ENCODE measurements at regions not wholly inside any gene's neighbourhood (a gene's known extent, or its start where the extent isn't known, plus 50 kb on each side); places are given as distances from the start of the nearest gene placed in this dataset.

- Mint-ChIP-seq H3K27ac (no peak overlapping the region), H3K27me3 (ENCODE audit: insufficient read depth) (no peaks in the 10 kb centered on the region), H3K9me3 (peaks cover 8% of the 10 kb centered on the region; the same call in 1 of the 2 replicates), H3K4me1 (ENCODE audit: low read depth) (no peaks in the 10 kb centered on the region), H3K36me3 (ENCODE audit: low read depth) (no peaks in the 10 kb centered on the region), H3K4me3 (no peak overlapping the region)
- no peak for DNase-seq
- TF ChIP-seq CTCF (IDR thresholded peaks at IDR 0.05) = no peak
These were observed 130.9 kb upstream of the MBL2 start for GRCh38 chr10:52903397-52903938.

- Mint-ChIP-seq H3K36me3 (ENCODE audit: low read depth) (no peaks in the 10 kb centered on the region), H3K27ac (no peak overlapping the region), H3K4me1 (ENCODE audit: low read depth) (no peaks in the 10 kb centered on the region), H3K4me3 (no peak overlapping the region), H3K9me3 (no peaks in the 10 kb centered on the region; the same call in none of the 2 replicates), H3K27me3 (ENCODE audit: insufficient read depth) (no peaks in the 10 kb centered on the region)
- no peak for DNase-seq
- TF ChIP-seq CTCF (IDR thresholded peaks at IDR 0.05) = no peak
These were observed 128.0 kb upstream of the MBL2 start for GRCh38 chr10:52900593-52900992.

GRCh38 chr10:52897162-52897561, 124.6 kb upstream of the MBL2 start:
- TF ChIP-seq CTCF (IDR thresholded peaks at IDR 0.05) = no peak
- Mint-ChIP-seq H3K27ac (no peak overlapping the region), H3K4me1 (ENCODE audit: low read depth) (no peaks in the 10 kb centered on the region), H3K4me3 (no peak overlapping the region), H3K9me3 (no peaks in the 10 kb centered on the region; the same call in none of the 2 replicates), H3K36me3 (ENCODE audit: low read depth) (no peaks in the 10 kb centered on the region), H3K27me3 (ENCODE audit: insufficient read depth) (no peaks in the 10 kb centered on the region)
- DNase-seq = no peak

GRCh38 chr10:52895059-52895458, 122.5 kb upstream of the MBL2 start:
- H3K27me3 Mint-ChIP-seq (ENCODE audit: insufficient read depth) = no peaks in the 10 kb centered on the region
- no peaks in the 10 kb centered on the region for H3K4me1 Mint-ChIP-seq (ENCODE audit: low read depth)

GRCh38 chr10:52890281-52890680, 117.7 kb upstream of the MBL2 start:
- Mint-ChIP-seq H3K27ac (no peak overlapping the region), H3K4me1 (ENCODE audit: low read depth) (no peaks in the 10 kb centered on the region), H3K36me3 (ENCODE audit: low read depth) (no peaks in the 10 kb centered on the region), H3K27me3 (ENCODE audit: insufficient read depth) (peaks cover 3% of the 10 kb centered on the region; the same call in 1 of the 2 replicates), H3K9me3 (no peaks in the 10 kb centered on the region; the same call in 1 of the 2 replicates), H3K4me3 (no peak overlapping the region)
- DNase-seq = no peak
- TF ChIP-seq CTCF (IDR thresholded peaks at IDR 0.05) = no peak

More at GRCh38 chr10:52895059-52895458, 122.5 kb upstream of the MBL2 start:
- no peaks in the 10 kb centered on the region for H3K36me3 Mint-ChIP-seq (ENCODE audit: low read depth)
- TF ChIP-seq CTCF (IDR thresholded peaks at IDR 0.05) = no peak
- no peak overlapping the region for H3K4me3 Mint-ChIP-seq
- no peaks in the 10 kb centered on the region; the same call in 1 of the 2 replicates for H3K9me3 Mint-ChIP-seq
- H3K27ac Mint-ChIP-seq = no peak overlapping the region
- DNase-seq = no peak

All from HFFc6 (cell line).